ENCODE measurements at regions not wholly inside any gene's neighbourhood (a gene's known extent, or its start where the extent isn't known, plus 50 kb on each side); places are given as distances from the start of the nearest gene placed in this dataset.
"Not testable (repeated sequence)": the region's sequence is repeated elsewhere in the genome, so short reads cannot be mapped to it uniquely, and the experiment has no call there.

- DNase-seq, result no peak
Observed at GRCh38 chr11:95641495-95641894, 148.1 kb downstream of the FAM76B start.

DNA sequence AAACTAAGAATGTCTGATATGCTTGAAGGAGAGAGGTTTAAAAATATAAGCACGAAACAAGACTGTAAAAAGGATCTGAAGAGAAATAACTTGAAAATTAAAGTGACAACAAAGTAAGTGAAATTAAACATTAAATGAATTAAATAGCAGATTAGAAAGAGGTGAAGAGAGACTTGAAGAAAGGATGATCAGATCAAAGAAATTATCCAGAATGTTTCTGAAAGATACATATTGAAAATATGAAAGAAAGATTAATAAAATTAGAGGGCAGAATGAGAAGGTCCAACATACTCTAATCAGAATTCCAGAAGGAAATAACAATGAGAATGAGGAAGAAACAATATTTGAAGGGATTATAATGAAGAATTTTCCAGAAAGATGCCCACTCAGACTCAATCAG is 151.1 kb downstream of the FAM76B start:
- DNase-seq, result no peak

DNA sequence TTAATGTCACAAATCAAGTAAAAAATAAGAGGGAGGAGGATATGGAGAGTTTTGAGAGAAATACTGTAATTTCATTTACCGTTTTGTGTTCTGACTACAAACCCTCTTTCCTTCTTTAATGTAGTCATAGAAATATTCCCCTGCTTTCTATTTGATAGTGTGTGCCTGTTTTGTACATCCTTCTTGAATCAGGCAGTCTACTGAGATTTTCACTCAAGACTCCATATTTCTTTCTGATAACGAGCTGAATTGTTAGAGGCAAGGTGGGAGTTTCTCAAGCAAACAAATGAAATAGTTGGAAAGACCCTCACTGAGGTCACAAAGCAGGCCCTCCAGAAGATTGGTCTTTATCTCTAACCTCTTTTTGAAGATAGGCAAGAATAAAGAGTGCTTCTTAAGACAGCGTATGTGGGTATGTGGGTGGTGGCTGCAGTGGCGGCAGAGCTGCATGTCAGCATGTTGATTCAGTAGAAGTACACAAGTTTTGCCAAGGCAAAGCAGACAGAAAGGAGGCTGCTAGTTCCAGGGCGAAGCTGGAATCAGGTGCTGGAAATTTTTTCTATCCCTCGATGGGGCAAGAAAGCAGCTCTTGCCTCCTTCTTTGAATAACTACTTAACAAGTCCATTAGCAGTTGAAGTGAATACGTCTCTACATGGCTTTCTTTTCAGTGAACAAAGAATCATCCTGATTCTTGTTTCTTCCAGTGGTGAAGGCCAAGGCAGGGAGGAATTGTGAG is 164.2 kb downstream of the FAM76B start:
- no peak for DNase-seq

- no peak for DNase-seq
Observed at GRCh38 chr11:95616256-95616804, 173.3 kb downstream of the FAM76B start.

DNA sequence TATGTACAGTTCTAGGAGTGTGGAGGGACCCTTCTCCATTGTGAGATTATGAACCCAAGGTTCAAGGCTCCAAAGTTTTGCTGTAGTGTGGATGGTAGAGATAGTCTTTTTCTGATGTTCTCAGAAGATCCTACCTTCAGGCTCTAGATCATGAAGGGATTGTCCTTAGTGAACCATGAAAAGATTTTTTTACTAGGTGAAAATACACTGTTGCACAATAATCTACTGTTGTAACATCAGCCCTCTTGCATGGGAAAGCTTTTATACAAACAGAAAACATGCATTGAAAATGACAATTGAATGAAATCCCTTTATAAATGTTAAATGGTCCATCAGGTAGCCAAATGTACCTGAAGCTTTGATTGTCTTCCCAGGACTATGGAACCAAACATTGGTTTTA is 177.8 kb downstream of the FAM76B start:
- no peak for DNase-seq

DNA sequence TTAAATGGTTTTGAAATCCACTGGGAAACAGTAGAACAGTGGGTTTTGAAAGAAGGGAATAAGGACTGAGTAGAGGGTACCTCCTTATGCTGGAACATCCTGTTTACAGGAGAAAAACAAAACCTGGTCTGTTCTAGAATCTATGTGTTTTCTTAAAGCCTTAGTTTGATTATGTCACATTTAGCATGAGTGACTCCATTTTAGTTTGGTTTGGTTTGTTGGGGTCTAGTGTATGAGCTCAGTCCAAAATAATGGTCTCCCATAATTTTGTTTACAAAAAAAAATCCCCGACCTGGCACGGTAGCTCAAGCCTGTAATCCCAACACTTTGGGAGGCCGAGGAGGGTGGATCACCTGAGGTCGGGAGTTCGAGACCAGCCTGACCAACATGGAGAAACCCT is 179.4 kb downstream of the FAM76B start:
- DNase-seq, result not testable (repeated sequence)

- DNase-seq, result no peak
Observed at GRCh38 chr11:95608093-95608492, 181.5 kb downstream of the FAM76B start.

DNA sequence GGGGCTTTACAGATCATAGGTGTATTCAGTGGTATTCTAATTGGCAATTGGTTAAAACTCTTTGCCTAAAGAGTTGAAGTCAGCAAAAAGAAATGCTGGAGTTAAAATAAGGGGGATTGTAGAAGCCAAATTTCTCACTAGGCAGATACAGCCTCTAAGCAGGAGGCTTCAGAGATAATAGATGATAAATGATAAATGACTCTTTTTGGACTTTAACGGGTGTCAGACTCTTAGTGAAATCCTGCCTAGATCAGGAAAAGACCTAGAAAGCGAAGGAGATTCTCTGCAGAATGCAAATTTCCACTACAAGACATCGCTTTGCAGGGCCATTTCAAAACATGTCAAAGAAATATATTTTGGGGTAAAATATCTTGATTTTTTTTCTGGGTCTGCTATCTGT is 182.8 kb downstream of the FAM76B start:
- DNase-seq, result no peak

- peak; percentile 8 to 73 for DNase-seq
Observed at GRCh38 chr11:95605271-95605940, 184.2 kb downstream of the FAM76B start.

DNA sequence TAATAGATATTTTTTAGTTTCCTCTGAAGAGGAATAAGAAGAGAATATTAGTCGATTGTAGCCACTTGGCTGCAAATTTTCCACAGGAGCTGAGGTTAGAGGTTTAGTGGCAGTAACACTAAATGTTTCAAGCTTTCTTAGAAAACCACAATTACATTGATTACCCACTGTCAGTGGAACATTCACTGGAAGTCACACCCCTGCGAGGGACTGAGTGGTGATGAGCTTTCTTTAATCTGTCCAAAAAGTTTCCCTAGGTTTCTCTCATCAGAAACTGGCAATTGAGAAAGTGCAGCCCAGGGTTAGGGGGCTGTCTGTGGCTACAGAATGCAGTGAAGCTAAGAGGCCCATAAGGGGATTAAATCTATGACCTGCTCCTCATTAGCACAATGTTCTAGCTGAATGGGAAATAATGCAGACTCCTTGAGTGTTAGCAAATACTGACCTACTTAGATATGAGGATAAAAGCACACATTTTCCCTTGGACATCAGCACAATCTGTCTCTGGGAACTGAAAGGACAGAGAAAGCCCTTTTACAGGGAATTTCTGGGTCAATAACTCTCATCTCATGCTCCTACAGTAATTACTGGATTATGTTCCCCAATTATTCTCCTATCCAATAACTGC is 189.5 kb downstream of the FAM76B start:
- DNase-seq, result no peak

DNA sequence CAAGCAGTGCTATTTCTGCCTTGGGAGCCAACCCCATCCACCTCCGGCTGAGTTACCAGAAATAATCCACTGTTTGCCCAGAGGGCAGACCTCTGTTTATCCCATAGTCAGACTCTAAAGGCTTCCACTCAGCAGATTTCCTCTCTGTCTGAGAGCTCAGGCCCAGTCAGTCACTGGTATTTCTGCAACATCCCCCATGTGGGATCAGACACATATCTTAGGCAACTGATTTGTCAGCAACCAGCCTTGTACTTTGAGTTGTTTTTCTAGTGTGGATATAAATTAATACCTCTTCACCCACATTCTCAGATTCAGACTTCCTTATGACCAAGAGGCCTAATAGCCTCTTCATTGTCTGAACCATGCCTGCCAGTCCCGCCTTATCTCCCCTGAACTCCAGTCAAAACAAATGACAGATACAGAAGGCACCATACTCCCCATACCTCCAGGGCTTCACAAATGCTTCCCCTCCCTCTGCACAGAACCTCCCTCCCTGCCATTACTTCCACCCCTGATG is 193.6 kb downstream of the FAM76B start:
- peak in 1 of 2 donors; percentile 1 for DNase-seq

DNA sequence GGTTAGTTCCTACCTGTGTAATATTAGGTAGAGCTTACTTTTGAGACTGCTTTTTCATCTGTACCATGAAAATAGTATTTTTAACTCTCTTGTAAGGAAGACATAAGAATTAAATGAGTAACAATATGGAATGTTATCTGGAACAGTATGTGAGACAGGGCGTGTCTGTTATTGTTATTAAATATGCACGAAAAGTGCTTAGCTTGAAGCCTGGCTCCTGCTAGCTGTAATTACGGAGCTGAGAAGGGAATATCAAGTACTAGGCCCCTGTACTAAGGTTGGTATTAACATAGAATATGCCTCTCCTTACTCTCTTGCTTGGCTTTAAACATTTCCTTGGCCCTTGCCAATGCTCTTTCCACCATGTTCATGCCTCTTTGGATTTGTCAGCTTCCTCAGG is 194.0 kb downstream of the FAM76B start:
- DNase-seq, result no peak

DNA sequence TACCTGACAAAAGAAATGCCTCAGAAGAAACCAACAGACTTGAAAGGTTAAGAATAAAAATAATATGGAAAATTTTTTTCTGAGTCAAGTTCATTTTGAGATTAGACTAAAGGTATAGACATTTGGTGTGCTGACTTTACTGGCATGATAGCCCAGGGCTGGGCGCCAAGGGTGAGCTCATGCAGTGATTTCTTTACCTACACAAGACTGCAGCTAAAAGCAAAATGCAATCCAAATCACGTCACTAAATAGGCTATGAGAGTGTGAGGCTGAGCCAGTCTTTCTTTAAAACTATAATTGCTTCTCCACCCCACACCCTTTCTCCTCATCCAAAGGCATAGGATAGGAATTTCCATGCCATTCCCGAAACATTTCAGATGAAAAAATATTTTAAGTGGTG is 196.5 kb downstream of the FAM76B start:
- no peak for DNase-seq

- DNase-seq, result no peak
Observed at GRCh38 chr11:95592471-95592870, 197.1 kb downstream of the FAM76B start.

DNA sequence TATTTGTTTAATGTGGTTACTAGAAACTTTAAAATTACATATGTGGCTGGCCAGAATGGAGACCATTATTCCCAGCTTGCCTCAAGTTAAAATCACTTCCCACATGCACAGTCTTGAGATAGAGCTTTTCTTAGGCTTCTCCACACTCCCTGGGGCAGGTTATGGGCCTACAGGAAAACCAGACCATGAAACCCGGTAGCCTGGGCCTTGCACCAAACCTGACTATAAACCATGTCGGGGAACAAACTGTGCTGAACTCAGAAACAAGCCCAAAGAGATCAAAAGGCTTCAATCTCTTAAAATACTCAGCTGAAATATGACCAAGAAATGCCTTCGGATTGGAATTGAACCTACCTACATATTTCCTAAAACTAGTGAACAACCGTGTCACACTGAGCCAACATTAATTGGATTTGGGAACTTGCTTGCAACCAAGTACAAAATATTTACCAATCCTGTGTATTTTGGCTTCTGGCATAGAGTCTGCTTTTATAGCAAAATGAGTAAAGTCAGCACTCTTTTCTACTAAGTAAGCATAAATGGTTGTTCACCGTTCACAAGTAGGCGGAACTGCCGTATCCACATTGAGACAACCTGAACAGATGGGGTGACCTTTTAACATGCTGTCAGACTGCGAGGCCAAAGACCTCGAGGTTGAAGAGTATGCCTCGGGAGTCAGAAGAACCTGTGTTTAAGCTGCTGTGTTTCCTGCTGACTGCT is 199.5 kb downstream of the FAM76B start:
- DNase-seq, result no peak

- DNase-seq, result no peak
Observed at GRCh38 chr11:95588821-95589220, 200.8 kb downstream of the FAM76B start.

DNA sequence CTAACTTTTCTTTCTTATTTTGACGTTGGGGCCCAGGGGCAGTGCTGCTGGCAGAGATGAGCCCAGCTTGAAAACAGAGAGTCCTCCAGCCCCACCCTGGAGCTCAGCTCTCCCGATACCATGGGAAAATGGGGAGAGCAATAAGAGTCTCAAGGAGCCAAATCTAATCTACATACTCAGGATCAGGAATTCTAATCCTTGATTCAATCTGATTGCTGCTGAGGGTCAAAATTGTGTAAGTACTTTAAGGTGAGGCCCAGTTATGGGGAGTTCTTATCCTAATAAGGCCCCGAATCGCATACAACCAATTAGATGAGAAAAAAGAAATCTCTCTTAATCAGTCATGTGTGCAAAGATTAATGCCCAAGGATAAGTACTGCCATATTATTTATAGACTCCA is 202.9 kb downstream of the FAM76B start:
- no peak for DNase-seq

DNA sequence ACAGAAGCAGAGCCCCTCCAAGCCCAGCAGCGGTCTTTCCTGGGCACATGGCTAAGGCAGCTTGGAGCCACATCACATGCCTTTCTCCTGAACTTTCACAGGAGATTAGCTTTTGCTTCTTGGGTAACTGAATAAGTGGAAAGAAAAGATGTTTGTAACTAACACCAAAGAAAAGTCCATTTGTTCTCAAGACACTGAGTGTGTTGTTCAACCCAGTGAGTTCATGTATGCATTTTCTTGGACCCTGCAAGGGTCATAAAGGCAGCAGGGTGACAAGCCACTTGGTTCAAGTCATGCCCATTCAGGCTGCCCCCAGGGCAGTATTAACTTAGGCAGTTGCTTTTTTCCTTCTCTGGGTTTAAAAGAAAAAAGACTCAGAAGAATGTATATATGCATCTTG is 203.4 kb downstream of the FAM76B start:
- no peak for DNase-seq

DNA sequence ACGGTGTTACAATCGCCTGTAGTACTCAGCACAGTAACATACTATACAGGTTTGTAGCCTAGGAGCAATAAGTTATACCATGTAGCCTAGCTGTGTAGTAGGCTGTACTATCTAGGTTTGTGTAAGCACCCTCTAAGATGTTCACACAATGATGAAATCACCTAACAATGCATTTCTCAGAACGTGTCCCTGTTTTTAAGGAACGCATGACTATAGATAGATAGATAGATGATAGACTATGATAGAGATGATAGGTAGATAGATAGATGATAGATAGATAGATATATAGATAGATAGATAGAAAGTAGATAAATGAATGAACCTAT is 203.9 kb downstream of the FAM76B start:
- DNase-seq, result no peak

- DNase-seq, result no peak
Observed at GRCh38 chr11:95585069-95585751, 204.4 kb downstream of the FAM76B start.

- DNase-seq, result no peak
Observed at GRCh38 chr11:95584589-95584988, 205.0 kb downstream of the FAM76B start.

DNA sequence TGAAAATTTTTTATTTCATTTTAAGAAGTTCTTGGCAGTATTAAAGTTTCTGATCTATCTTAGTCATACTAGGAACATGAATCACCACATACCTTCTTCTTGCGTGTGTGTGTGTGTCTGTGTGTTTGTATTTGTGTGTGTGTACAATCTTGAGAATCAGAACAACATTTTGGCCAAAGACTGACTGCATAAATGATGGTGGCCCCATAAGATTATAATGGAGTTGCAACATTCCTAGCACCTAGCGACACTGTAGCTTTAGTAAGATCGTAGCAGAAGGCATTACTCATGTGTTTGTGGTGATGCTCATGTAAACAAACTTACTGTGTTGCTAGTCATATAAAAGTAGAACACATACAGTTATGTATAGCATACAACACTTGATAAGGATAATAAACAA is 205.4 kb downstream of the FAM76B start:
- DNase-seq, result no peak
